MCF 10A (cell line): ENCODE measurements at regions not wholly inside any gene's neighbourhood (a gene's known extent, or its start where the extent isn't known, plus 50 kb on each side); places are given as distances from the start of the nearest gene placed in this dataset.
"Not testable (repeated sequence)": the region's sequence is repeated elsewhere in the genome, so short reads cannot be mapped to it uniquely, and the experiment has no call there.

Experiments used
- BruUV-seq: library from RNA; stranded (reverse); fragments of 400-500 nt; replicated peaks from 2 replicates; lab custom pipeline; 2021; lab: Mats Ljungman, UMichigan
- CTCF ChIA-PET: fragments of 300-600 bp; sonication (Branson Sonifier 250); formaldehyde crosslinking; extraction: SDS; loops from one replicate; lab custom pipeline; 2021; ENCODE audit warnings: antibody characterized with exemption, inconsistent platforms; lab: Yijun Ruan, JAX
- POLR2A ChIA-PET: fragments of 300-600, 350-650 bp; sonication (Branson Sonifier 250); formaldehyde crosslinking; extraction: SDS; loops from one replicate; lab custom pipeline; 2020; ENCODE audit warnings: antibody characterized with exemption, inconsistent platforms; lab: Yijun Ruan, JAX
- DNase-seq: peaks from one replicate; pipeline ENCODE4 v3.0.0-alpha.2; 2018; ENCODE audit not compliant: unreplicated experiment
- H3K27ac Mint-ChIP-seq: one replicate; pipeline ENCODE4 v1.8.0; 2022; ENCODE audit warnings: mild to moderate bottlenecking, low read depth, mixed read lengths; ENCODE audit not compliant: unreplicated experiment
- H3K27me3 Mint-ChIP-seq: one replicate; pipeline ENCODE4 v1.8.0; 2022; ENCODE audit warnings: mixed read lengths; ENCODE audit not compliant: insufficient read depth, unreplicated experiment
- H3K36me3 Mint-ChIP-seq: one replicate; pipeline ENCODE4 v1.8.0; 2022; ENCODE audit warnings: mild to moderate bottlenecking, moderate library complexity, mixed read lengths; ENCODE audit not compliant: insufficient read depth, unreplicated experiment
- H3K4me1 Mint-ChIP-seq: one replicate; pipeline ENCODE4 v1.8.0; 2022; ENCODE audit warnings: mixed read lengths; ENCODE audit not compliant: insufficient read depth, unreplicated experiment
- H3K4me3 Mint-ChIP-seq: one replicate; pipeline ENCODE4 v1.8.0; 2022; ENCODE audit warnings: mild to moderate bottlenecking, moderate library complexity, mixed read lengths; ENCODE audit not compliant: unreplicated experiment
- H3K9me3 Mint-ChIP-seq: one replicate; pipeline ENCODE4 v1.8.0; 2022; ENCODE audit warnings: mixed read lengths; ENCODE audit not compliant: unreplicated experiment
- intact Hi-C: fragments of 100-400 bp; cut with micrococcal nuclease; formaldehyde crosslinking; loops from 2 replicates; pipeline ENCODE4 v1.14.1; 2022
- TF ChIP-seq, protein P1 (sequence below): fragments of 200-600 bp; IDR thresholded peaks from one replicate; pipeline ENCODE4 v1.8.0; 2022; ENCODE audit warnings: antibody characterized with exemption, mild to moderate bottlenecking; ENCODE audit not compliant: unreplicated experiment

DNA sequence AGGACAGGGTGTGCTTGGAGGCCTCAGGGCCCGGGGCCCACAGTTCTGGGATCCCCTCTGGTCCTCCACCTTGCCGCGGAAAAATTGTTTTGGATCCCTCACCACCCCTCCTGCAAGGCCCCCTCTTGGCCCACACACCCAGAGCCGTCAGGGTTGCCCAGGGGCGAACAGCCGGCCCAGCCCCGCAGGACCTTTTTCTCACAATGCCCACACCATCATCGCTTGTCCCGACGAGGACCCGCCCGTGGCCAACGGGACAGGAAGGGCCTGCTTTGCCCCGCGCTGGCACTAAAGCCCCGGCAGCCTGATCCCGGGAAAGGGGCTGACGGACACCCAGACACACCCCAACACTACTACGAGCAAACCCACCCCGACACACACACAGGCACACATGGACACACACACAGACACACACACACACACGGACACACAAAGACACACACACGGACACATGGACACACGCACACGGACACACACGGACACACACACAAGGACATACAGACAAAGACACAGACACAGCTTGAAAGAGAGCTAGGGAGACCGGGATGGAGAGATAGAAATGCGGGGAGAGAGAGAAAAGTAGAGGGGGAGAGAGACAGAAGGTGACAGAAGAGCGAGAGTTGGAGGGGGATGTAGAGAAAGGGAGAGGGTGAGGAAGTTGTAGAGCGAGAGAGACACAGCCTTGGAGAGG, 1493.5 kb upstream of the DEFB115 start:
- TF ChIP-seq, protein P1, sequence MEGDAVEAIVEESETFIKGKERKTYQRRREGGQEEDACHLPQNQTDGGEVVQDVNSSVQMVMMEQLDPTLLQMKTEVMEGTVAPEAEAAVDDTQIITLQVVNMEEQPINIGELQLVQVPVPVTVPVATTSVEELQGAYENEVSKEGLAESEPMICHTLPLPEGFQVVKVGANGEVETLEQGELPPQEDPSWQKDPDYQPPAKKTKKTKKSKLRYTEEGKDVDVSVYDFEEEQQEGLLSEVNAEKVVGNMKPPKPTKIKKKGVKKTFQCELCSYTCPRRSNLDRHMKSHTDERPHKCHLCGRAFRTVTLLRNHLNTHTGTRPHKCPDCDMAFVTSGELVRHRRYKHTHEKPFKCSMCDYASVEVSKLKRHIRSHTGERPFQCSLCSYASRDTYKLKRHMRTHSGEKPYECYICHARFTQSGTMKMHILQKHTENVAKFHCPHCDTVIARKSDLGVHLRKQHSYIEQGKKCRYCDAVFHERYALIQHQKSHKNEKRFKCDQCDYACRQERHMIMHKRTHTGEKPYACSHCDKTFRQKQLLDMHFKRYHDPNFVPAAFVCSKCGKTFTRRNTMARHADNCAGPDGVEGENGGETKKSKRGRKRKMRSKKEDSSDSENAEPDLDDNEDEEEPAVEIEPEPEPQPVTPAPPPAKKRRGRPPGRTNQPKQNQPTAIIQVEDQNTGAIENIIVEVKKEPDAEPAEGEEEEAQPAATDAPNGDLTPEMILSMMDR, result no peak
- Mint-ChIP-seq H3K27ac (no peak overlapping the region), H3K4me3 (no peak overlapping the region), H3K9me3 (peaks cover 9% of the 10 kb centered on the region), H3K36me3 (no peaks in the 10 kb centered on the region), H3K27me3 (no peaks in the 10 kb centered on the region), H3K4me1 (no peaks in the 10 kb centered on the region)
- no TSS peak for BruUV-seq
- ChIA-PET POLR2A (no interaction called here), CTCF (interaction anchor here (0.7 to 5.4 kb wide), 4 partner anchors 19 to 299 kb away, joined by 3 to 30 read pairs (median 3); no protein-coding TSS in a partner anchor)
- intact Hi-C loops, result no loop called here
- DNase-seq, result no peak

DNA sequence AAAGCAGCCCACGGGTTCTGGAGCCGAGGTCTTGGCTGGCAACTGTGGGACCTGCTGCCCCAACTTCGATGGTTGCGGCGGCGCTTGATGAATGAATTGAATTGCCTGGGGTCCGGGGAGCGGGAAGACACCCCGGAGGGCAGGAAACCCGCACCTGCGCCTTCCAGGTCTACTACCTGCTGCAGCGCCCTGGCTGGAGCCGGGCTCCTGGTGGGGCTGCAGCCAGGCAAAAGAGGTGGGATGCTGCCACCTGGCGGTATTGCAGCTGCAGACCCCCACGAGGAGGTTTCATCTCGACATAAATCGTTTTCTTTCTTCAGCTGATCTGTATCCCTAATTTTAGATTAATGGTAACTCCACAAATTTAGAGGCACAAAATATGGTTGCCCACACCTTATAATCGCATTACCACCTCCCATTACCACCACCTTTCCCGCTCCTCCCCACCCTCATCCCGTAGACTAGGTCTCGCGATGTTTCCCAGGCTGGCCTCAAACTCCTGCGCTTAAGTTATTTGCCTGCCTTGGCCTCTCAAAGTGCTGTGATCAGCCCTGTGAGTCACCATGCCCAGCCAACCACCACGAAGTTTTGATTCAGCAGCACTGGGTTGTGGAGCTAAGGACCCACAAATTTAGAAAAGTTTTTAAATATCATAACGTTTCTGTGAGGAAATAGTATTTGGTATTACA, 1492.4 kb upstream of the DEFB115 start:
- H3K4me3 Mint-ChIP-seq, H3K27me3 Mint-ChIP-seq, H3K4me1 Mint-ChIP-seq, H3K36me3 Mint-ChIP-seq, H3K9me3 Mint-ChIP-seq, BruUV-seq, H3K27ac Mint-ChIP-seq, DNase-seq, POLR2A ChIA-PET, intact Hi-C loops: not testable (repeated sequence)
- CTCF ChIA-PET, result interaction anchor here (0.6 to 5.4 kb wide), 8 partner anchors 12 to 321 kb away, joined by 3 to 30 read pairs (median 4); no protein-coding TSS in a partner anchor
- TF ChIP-seq, protein P1, result peak; percentile 20

DNA sequence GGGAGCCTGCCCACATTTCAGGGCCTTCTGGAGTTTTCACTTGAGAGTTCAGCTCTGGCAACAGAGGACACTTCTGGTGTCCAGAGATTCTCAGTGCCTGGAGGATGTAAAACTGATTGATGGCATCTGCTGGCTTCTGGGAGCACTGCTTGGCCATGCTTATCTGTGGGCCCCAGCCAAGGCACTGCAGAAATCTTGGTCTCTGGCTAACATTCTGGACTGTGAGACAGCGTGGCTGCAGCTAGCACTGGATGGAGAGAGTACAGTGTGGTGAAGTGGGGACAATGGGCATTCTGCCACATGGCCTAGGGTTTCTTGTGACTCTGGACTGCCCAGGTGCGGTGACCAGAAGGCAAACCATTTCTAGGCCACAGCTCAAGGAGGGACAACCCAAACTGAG, 1479.4 kb upstream of the DEFB115 start:
- CTCF ChIA-PET, result interaction anchor here (0.6 to 0.8 kb wide), 2 partner anchors 45 to 259 kb away, joined by 3 read pairs; no protein-coding TSS in a partner anchor
- H3K36me3 Mint-ChIP-seq, H3K4me1 Mint-ChIP-seq, H3K4me3 Mint-ChIP-seq, intact Hi-C loops, POLR2A ChIA-PET, BruUV-seq, H3K27ac Mint-ChIP-seq, DNase-seq, H3K9me3 Mint-ChIP-seq, H3K27me3 Mint-ChIP-seq: not testable (repeated sequence)

DNA sequence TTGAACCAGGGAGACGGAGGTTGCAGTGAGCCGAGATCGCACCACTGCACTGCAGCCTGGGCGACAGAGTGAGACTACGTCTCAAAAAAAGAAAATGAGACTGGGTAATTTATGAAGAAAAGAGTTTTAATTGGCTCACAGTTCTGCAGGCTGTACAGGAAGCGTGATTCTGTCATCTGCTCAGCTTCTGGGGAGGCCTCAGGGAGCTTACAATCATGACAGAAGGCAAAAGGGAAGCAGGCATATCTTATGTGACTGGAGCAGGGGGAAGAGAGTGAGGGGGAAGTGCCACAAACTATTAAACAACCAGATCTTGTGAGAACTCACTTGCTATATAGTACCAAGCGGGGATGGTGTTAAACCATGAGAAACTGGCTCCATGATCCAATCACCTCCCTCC, 1476.2 kb upstream of the DEFB115 start:
- POLR2A ChIA-PET, intact Hi-C loops, BruUV-seq, H3K4me3 Mint-ChIP-seq, H3K27me3 Mint-ChIP-seq, H3K36me3 Mint-ChIP-seq, DNase-seq, H3K4me1 Mint-ChIP-seq, H3K27ac Mint-ChIP-seq, CTCF ChIA-PET: not testable (repeated sequence)
- peaks cover 25% of the 10 kb centered on the region for H3K9me3 Mint-ChIP-seq

DNA sequence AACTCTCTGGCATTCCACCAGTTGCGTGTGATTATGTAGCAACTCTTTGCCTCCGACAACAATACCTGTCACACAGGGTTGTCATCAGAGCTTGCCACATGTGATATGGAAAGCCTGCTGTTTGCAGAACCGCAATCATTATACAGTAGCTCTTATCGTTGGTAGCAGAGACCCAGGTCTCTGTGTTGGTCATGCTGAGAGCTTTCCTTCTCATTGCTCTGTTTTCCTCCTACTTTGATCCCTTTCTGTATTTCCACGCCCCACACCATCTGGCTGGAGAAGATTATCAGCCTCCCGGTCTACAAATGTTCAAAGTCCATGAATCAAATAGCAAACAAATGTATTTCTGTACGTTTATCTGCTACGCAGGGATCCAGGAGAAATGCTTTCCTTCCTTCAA, 1475.6 kb upstream of the DEFB115 start:
- Mint-ChIP-seq H3K9me3 (peaks cover 31% of the 10 kb centered on the region), H3K4me3 (peak overlapping the region; percentile 5)
- CTCF ChIA-PET, H3K27ac Mint-ChIP-seq, H3K36me3 Mint-ChIP-seq, BruUV-seq, H3K4me1 Mint-ChIP-seq, intact Hi-C loops, DNase-seq, H3K27me3 Mint-ChIP-seq, POLR2A ChIA-PET: not testable (repeated sequence)

DNA sequence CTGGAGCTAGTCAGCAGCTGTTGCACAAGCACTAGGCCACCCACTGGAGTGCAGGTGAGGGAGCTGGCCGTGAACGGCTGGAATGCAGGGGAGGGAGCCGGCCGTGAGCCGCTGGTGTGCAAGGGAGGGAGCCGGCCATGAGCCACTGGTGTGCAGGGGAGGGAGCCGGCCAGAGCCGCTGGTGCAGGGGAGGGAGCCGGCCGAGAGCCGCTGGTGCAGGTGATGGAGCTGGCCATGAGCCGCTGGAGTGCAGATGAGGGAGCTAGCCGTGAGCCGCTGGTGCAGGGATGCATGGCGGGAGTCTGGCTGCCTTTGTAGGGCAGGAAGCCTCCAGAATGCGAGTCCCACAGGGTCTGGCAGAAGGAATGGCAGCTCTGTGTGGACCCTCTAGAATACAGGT, 1470.0 kb upstream of the DEFB115 start:
- H3K4me1 Mint-ChIP-seq, POLR2A ChIA-PET, H3K27me3 Mint-ChIP-seq, H3K36me3 Mint-ChIP-seq, BruUV-seq, CTCF ChIA-PET, intact Hi-C loops, H3K27ac Mint-ChIP-seq, H3K4me3 Mint-ChIP-seq, DNase-seq: not testable (repeated sequence)
- H3K9me3 Mint-ChIP-seq, result peaks cover 53% of the 10 kb centered on the region
